ENCODE measurements at regions not wholly inside any gene's neighbourhood (a gene's known extent, or its start where the extent isn't known, plus 50 kb on each side); places are given as distances from the start of the nearest gene placed in this dataset.

- no peak for TF ChIP-seq CTCF (conservative IDR thresholded peaks at IDR 0.05; ENCODE audit: low read length)
- no peak overlapping the region for H3K4me3 ChIP-seq (ENCODE audit: low read length)
- DNase-seq (ENCODE audit: low read depth): no peak
Observed at GRCh38 chr13:34006011-34006410, 188.1 kb downstream of the RFC3 start.

- TF ChIP-seq CTCF (conservative IDR thresholded peaks at IDR 0.05; ENCODE audit: low read length): no peak
- H3K4me3 ChIP-seq (ENCODE audit: low read length): no peak overlapping the region
- DNase-seq (ENCODE audit: low read depth): no peak
Observed at GRCh38 chr13:34011552-34012085, 193.7 kb downstream of the RFC3 start.

- TF ChIP-seq CTCF (conservative IDR thresholded peaks at IDR 0.05; ENCODE audit: low read length): no peak
- DNase-seq (ENCODE audit: low read depth): no peak
- H3K4me3 ChIP-seq (ENCODE audit: low read length): no peak overlapping the region
Observed at GRCh38 chr13:34012382-34012781, 194.4 kb downstream of the RFC3 start.

GRCh38 chr13:34013061-34013460, 195.1 kb downstream of the RFC3 start:
- TF ChIP-seq CTCF (conservative IDR thresholded peaks at IDR 0.05; ENCODE audit: low read length): no peak
- no peak for DNase-seq (ENCODE audit: low read depth)
- no peak overlapping the region for H3K4me3 ChIP-seq (ENCODE audit: low read length)

- TF ChIP-seq CTCF (conservative IDR thresholded peaks at IDR 0.05; ENCODE audit: low read length): no peak
- no peak overlapping the region for H3K4me3 ChIP-seq (ENCODE audit: low read length)
- DNase-seq (ENCODE audit: low read depth): no peak
Observed at GRCh38 chr13:34017231-34017630, 199.3 kb downstream of the RFC3 start.

GRCh38 chr13:34019870-34020269, 201.9 kb downstream of the RFC3 start:
- TF ChIP-seq CTCF (conservative IDR thresholded peaks at IDR 0.05; ENCODE audit: low read length): no peak
- no peak overlapping the region for H3K4me3 ChIP-seq (ENCODE audit: low read length)
- DNase-seq (ENCODE audit: low read depth): no peak

- TF ChIP-seq CTCF (conservative IDR thresholded peaks at IDR 0.05; ENCODE audit: low read length): no peak
- no peak overlapping the region for H3K4me3 ChIP-seq (ENCODE audit: low read length)
- DNase-seq (ENCODE audit: low read depth): no peak
Observed at GRCh38 chr13:34020388-34020787, 202.4 kb downstream of the RFC3 start.

Data from AG10803 (cell line).